ENCODE measurements at regions not wholly inside any gene's neighbourhood (a gene's known extent, or its start where the extent isn't known, plus 50 kb on each side); places are given as distances from the start of the nearest gene placed in this dataset.

DNA sequence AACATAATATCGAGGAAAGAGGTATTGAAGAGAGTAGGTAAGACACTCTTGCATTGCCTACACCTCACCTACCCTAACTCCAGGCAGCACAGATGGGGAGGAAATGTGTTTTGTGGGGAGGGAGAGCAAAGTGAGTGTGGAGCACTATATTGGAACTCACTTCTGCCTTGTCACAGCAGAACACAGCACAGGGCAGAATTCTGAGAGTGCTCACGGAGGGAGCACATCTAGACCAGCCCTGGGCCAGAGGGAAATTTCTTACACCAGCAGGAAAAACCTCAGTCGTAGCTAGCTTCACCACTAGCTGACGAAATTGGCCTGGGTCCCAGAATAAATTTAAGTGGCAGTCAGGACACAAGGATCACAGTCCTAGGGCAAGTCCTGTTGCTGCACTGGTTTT lies 517.3 kb downstream of the TMA16 start:
- no peak for TF ChIP-seq FOXJ3 (CRISPR knock-in tag; IDR thresholded peaks at IDR 0.05; ENCODE audit: borderline replicate concordance)
- TF ChIP-seq, protein P1, sequence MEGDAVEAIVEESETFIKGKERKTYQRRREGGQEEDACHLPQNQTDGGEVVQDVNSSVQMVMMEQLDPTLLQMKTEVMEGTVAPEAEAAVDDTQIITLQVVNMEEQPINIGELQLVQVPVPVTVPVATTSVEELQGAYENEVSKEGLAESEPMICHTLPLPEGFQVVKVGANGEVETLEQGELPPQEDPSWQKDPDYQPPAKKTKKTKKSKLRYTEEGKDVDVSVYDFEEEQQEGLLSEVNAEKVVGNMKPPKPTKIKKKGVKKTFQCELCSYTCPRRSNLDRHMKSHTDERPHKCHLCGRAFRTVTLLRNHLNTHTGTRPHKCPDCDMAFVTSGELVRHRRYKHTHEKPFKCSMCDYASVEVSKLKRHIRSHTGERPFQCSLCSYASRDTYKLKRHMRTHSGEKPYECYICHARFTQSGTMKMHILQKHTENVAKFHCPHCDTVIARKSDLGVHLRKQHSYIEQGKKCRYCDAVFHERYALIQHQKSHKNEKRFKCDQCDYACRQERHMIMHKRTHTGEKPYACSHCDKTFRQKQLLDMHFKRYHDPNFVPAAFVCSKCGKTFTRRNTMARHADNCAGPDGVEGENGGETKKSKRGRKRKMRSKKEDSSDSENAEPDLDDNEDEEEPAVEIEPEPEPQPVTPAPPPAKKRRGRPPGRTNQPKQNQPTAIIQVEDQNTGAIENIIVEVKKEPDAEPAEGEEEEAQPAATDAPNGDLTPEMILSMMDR (IDR thresholded peaks at IDR 0.05): no peak

Measured in WTC11 (cell line).